ENCODE measurements at regions not wholly inside any gene's neighbourhood (a gene's known extent, or its start where the extent isn't known, plus 50 kb on each side); places are given as distances from the start of the nearest gene placed in this dataset.

DNA sequence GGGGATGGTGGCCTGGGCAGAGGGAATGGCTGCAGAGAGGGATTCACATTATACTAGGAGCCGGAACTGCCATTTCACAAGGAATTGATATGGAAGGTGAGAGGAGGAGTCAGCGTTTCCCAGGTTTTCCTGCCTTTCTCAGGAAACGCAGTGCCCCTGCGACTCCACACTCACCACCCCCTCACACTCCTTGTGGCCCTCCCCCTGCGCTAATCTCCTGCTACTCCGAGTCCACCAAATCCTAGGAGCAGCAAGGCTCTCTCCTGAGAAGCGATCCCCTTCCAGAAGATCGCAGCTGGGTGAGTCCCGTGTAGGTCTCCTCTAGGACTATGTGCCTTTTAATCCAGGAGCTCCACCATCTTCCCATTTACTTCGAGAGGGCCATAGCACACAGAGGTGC, 140.6 kb downstream of the VAPA start:
- TF ChIP-seq CTCF (optimal IDR thresholded peaks at IDR 0.05 in 1 of 3, IDR thresholded peaks at IDR 0.05 in 1 of 3, conservative IDR thresholded peaks at IDR 0.05 in 1 of 3; ENCODE audit: extremely low read depth in 1 of 3, insufficient read depth in 2 of 3, low read length in 3 of 3) = no peak
- TF ChIP-seq EZH2 (IDR thresholded peaks at IDR 0.05; ENCODE audit: low read length) = no peak

Measured in keratinocyte (primary cell).